ENCODE measurements at regions not wholly inside any gene's neighbourhood (a gene's known extent, or its start where the extent isn't known, plus 50 kb on each side); places are given as distances from the start of the nearest gene placed in this dataset.

DNA sequence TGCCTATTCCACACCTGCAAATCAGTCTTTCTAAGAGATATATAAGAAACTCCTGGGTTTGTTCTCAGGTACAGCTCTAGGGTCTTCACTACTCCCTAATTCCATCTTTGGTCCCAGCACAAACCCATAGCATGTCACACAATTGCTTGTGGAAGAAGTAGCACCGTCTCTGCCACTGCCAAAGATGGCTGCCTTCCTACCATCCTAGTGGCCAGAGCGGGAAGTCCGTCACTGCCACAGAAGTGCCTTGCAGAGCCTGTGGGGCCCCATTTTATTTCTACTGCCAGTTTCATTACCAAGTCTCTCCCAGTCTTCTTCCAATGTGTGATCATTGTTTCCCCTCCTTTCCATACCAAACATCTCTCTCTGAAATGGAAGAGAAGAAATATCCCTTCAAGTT, 107.6 kb downstream of the CD47 start:
- no TSS peak for BruUV-seq (replicated peaks)
- Histone ChIP-seq H3K79me2 (ENCODE audit: control insufficient read depth, insufficient read depth, low read length) (no peaks in the 10 kb centered on the region), H3K9me3 (replicated peaks; ENCODE audit: control insufficient read depth, insufficient read depth, low read length) (no peaks in the 10 kb centered on the region), H4K20me1 (replicated peaks; ENCODE audit: control insufficient read depth, extremely low read depth, insufficient read depth, low read length) (no peaks in the 10 kb centered on the region), H3K9ac (replicated peaks; ENCODE audit: extremely low read depth, insufficient read depth, low read length) (no peak overlapping the region), H3K4me1 (ENCODE audit: control insufficient read depth, extremely low read depth, insufficient read depth, low read length) (peaks cover 34% of the 10 kb centered on the region), H3K4me3 (replicated peaks in 1 of 3; ENCODE audit: insufficient read depth in 1 of 3, low read depth in 1 of 3, low read length in 3 of 3) (no peak overlapping the region), H3K27me3 (ENCODE audit: control insufficient read depth in 2 of 2, insufficient read depth in 2 of 2, low read length in 2 of 2) (no peaks in the 10 kb centered on the region), H3K36me3 (ENCODE audit: control insufficient read depth in 2 of 2, extremely low read depth in 1 of 2, insufficient read depth in 2 of 2, low read length in 2 of 2) (no peaks in the 10 kb centered on the region), H3K9me1 (replicated peaks; ENCODE audit: control insufficient read depth, extremely low read depth, insufficient read depth, low read length) (no peaks in the 10 kb centered on the region), H2AFZ (ENCODE audit: low read depth, low read length) (no peak overlapping the region), H3K4me2 (ENCODE audit: insufficient read depth, low read length) (no peak overlapping the region), H3K27ac (ENCODE audit: insufficient read depth, low read depth, low read length) (no peak overlapping the region)
- TF ChIP-seq GATA2 (IDR thresholded peaks at IDR 0.05; ENCODE audit: insufficient read depth, insufficient read length, low read depth, low read length) (no peak), EZH2 (IDR thresholded peaks at IDR 0.05; ENCODE audit: borderline replicate concordance, low read depth, low read length, severe bottlenecking) (no peak), MYC (IDR thresholded peaks at IDR 0.05; ENCODE audit: low read depth, low read length) (no peak), POLR2A (IDR thresholded peaks at IDR 0.05; ENCODE audit: low read depth, low read length) (no peak), FOS (IDR thresholded peaks at IDR 0.05; ENCODE audit: borderline replicate concordance, insufficient read depth, low read length) (no peak), JUN (IDR thresholded peaks at IDR 0.05; ENCODE audit: borderline replicate concordance, insufficient read depth, insufficient read length, low read depth) (no peak)
- TF ChIP-seq, protein P1, sequence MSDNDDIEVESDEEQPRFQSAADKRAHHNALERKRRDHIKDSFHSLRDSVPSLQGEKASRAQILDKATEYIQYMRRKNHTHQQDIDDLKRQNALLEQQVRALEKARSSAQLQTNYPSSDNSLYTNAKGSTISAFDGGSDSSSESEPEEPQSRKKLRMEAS (IDR thresholded peaks at IDR 0.05; ENCODE audit: insufficient read depth, insufficient read length) = no peak
- TF ChIP-seq, protein P2, sequence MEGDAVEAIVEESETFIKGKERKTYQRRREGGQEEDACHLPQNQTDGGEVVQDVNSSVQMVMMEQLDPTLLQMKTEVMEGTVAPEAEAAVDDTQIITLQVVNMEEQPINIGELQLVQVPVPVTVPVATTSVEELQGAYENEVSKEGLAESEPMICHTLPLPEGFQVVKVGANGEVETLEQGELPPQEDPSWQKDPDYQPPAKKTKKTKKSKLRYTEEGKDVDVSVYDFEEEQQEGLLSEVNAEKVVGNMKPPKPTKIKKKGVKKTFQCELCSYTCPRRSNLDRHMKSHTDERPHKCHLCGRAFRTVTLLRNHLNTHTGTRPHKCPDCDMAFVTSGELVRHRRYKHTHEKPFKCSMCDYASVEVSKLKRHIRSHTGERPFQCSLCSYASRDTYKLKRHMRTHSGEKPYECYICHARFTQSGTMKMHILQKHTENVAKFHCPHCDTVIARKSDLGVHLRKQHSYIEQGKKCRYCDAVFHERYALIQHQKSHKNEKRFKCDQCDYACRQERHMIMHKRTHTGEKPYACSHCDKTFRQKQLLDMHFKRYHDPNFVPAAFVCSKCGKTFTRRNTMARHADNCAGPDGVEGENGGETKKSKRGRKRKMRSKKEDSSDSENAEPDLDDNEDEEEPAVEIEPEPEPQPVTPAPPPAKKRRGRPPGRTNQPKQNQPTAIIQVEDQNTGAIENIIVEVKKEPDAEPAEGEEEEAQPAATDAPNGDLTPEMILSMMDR (IDR thresholded peaks at IDR 0.05; ENCODE audit: extremely low read depth in 1 of 2, insufficient read depth in 1 of 2, low read depth in 1 of 2, low read length in 2 of 2) = no peak
- ChIA-PET CTCF (no interaction called here), POLR2A (no interaction called here)
- DNase-seq (ENCODE audit: low read depth, low spot score) (no peak), FAIRE-seq (no peak)
- intact Hi-C loops (cut with micrococcal nuclease) = no loop called here
- dilution Hi-C loops (cut with MboI; ENCODE audit: extremely low pct_ligation_motif_present, low sequenced_read_pairs) = no loop called here
